ENCODE measurements at regions not wholly inside any gene's neighbourhood (a gene's known extent, or its start where the extent isn't known, plus 50 kb on each side); places are given as distances from the start of the nearest gene placed in this dataset.
A peak's percentile ranks its signal among the peaks of the same experiment; 100 is the strongest.

- no peak overlapping the region for H3K4me2 ChIP-seq (ENCODE audit: low read length)
- no peaks in the 10 kb centered on the region for H3K79me2 ChIP-seq (ENCODE audit: low read length)
- H3K4me3 ChIP-seq (ENCODE audit: low read length) = no peak overlapping the region
- no peak overlapping the region for H3K27ac ChIP-seq (ENCODE audit: low read length)
- no peak for TF ChIP-seq EZH2phosphoT487 (IDR thresholded peaks at IDR 0.05; ENCODE audit: low read depth)
- no peak for TF ChIP-seq CTCF (IDR thresholded peaks at IDR 0.05; ENCODE audit: low read depth, low read length)
- no peaks in the 10 kb centered on the region for H3K36me3 ChIP-seq (replicated peaks; ENCODE audit: low read depth, low read length)
- H3K9me3 ChIP-seq (ENCODE audit: insufficient read depth, low read length) = no peaks in the 10 kb centered on the region
- no peaks in the 10 kb centered on the region for H4K20me1 ChIP-seq (ENCODE audit: insufficient read depth, low read length)
- H3K9ac ChIP-seq (ENCODE audit: low read length) = no peak overlapping the region
- no peak overlapping the region for H2AFZ ChIP-seq (ENCODE audit: low read depth, low read length)
- no peaks in the 10 kb centered on the region for H3K4me1 ChIP-seq (ENCODE audit: low read length)
- no peaks in the 10 kb centered on the region for H3K27me3 ChIP-seq (ENCODE audit: low read depth, low read length)
Measured at GRCh38 chr2:21416226-21416625, 292.5 kb downstream of the TDRD15 start.

- no peaks in the 10 kb centered on the region for H3K79me2 ChIP-seq (ENCODE audit: low read length)
- H4K20me1 ChIP-seq (ENCODE audit: insufficient read depth, low read length) = no peaks in the 10 kb centered on the region
- no peak for TF ChIP-seq CTCF (IDR thresholded peaks at IDR 0.05; ENCODE audit: low read depth, low read length)
- no peak for TF ChIP-seq EZH2phosphoT487 (IDR thresholded peaks at IDR 0.05; ENCODE audit: low read depth)
- H3K4me1 ChIP-seq (ENCODE audit: low read length) = no peaks in the 10 kb centered on the region
- no peak overlapping the region for H3K27ac ChIP-seq (ENCODE audit: low read length)
- no peaks in the 10 kb centered on the region for H3K36me3 ChIP-seq (replicated peaks; ENCODE audit: low read depth, low read length)
- H3K9me3 ChIP-seq (ENCODE audit: insufficient read depth, low read length) = no peaks in the 10 kb centered on the region
- H3K9ac ChIP-seq (ENCODE audit: low read length) = no peak overlapping the region
- no peak overlapping the region for H2AFZ ChIP-seq (ENCODE audit: low read depth, low read length)
- H3K27me3 ChIP-seq (ENCODE audit: low read depth, low read length) = no peaks in the 10 kb centered on the region
- H3K4me3 ChIP-seq (ENCODE audit: low read length) = no peak overlapping the region
- H3K4me2 ChIP-seq (ENCODE audit: low read length) = no peak overlapping the region
Measured at GRCh38 chr2:21418456-21418855, 294.7 kb downstream of the TDRD15 start.

GRCh38 chr2:21420553-21421335 lies 297.0 kb downstream of the TDRD15 start:
- Histone ChIP-seq H3K4me1 (ENCODE audit: low read length) (no peaks in the 10 kb centered on the region), H3K9ac (ENCODE audit: low read length) (no peak overlapping the region), H3K79me2 (ENCODE audit: low read length) (no peaks in the 10 kb centered on the region), H2AFZ (ENCODE audit: low read depth, low read length) (no peak overlapping the region), H4K20me1 (ENCODE audit: insufficient read depth, low read length) (no peaks in the 10 kb centered on the region), H3K4me3 (ENCODE audit: low read length) (no peak overlapping the region), H3K27ac (ENCODE audit: low read length) (no peak overlapping the region), H3K36me3 (replicated peaks; ENCODE audit: low read depth, low read length) (no peaks in the 10 kb centered on the region), H3K27me3 (ENCODE audit: low read depth, low read length) (no peaks in the 10 kb centered on the region; the same call in 1 of the 2 replicates), H3K9me3 (ENCODE audit: insufficient read depth, low read length) (no peaks in the 10 kb centered on the region), H3K4me2 (ENCODE audit: low read length) (no peak overlapping the region)
- TF ChIP-seq EZH2phosphoT487 (IDR thresholded peaks at IDR 0.05; ENCODE audit: low read depth) = no peak
- no peak for TF ChIP-seq CTCF (IDR thresholded peaks at IDR 0.05; ENCODE audit: low read depth, low read length)

- no peak for TF ChIP-seq EZH2phosphoT487 (IDR thresholded peaks at IDR 0.05; ENCODE audit: low read depth)
- peak; percentile 59 for TF ChIP-seq CTCF (IDR thresholded peaks at IDR 0.05; ENCODE audit: low read depth, low read length)
- no peaks in the 10 kb centered on the region; the same call in 1 of the 2 replicates for H3K27me3 ChIP-seq (ENCODE audit: low read depth, low read length)
- H3K9ac ChIP-seq (ENCODE audit: low read length) = no peak overlapping the region
- H3K4me2 ChIP-seq (ENCODE audit: low read length) = no peak overlapping the region
- H3K36me3 ChIP-seq (replicated peaks; ENCODE audit: low read depth, low read length) = no peaks in the 10 kb centered on the region
- H3K27ac ChIP-seq (ENCODE audit: low read length) = no peak overlapping the region
- H2AFZ ChIP-seq (ENCODE audit: low read depth, low read length) = no peak overlapping the region
- no peaks in the 10 kb centered on the region for H4K20me1 ChIP-seq (ENCODE audit: insufficient read depth, low read length)
- H3K4me3 ChIP-seq (ENCODE audit: low read length) = no peak overlapping the region
- H3K4me1 ChIP-seq (ENCODE audit: low read length) = no peaks in the 10 kb centered on the region
- no peaks in the 10 kb centered on the region for H3K79me2 ChIP-seq (ENCODE audit: low read length)
- H3K9me3 ChIP-seq (ENCODE audit: insufficient read depth, low read length) = no peaks in the 10 kb centered on the region
Measured at GRCh38 chr2:21422050-21422449, 298.3 kb downstream of the TDRD15 start.
